Urothelium cell line (cell line): ENCODE measurements at regions not wholly inside any gene's neighbourhood (a gene's known extent, or its start where the extent isn't known, plus 50 kb on each side); places are given as distances from the start of the nearest gene placed in this dataset.
A peak's percentile ranks its signal among the peaks of the same experiment; 100 is the strongest.

Experiments used
- DNase-seq: peaks from one replicate; pipeline ENCODE4 v3.0.0; 2011; ENCODE audit warnings: low spot score, mixed read lengths
- FAIRE-seq: peaks from 2 replicates; lab custom pipeline; 2011; peaks lifted over from hg19 to GRCh38; lab: Jason Lieb, UNC

- DNase-seq, result peak; percentile 40
- no peak for FAIRE-seq
These were observed 83.0 kb upstream of the ATF3 start for GRCh38 chr1:212525479-212526110.

DNA sequence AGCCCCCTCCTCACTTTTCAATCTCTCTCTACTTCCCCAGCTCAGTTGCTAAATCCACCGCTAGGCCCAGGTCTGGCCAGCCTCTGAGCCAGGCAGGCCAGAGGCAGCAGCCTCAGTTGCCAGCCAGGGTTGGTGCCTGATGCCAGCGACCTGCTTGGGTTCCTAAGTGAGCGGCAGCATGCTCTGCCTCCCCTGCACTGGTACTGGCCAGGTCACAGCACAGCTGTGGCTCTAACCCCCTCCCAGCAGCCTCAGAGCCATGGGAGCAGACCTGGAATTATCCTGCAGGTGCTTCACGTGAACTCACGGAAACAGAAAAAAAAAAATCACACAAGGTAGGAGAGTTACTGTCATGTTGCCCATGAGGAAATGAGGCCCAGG lies 82.5 kb upstream of the ATF3 start:
- FAIRE-seq, result no peak
- DNase-seq, result no peak

GRCh38 chr1:212528501-212528900 lies 80.1 kb upstream of the ATF3 start:
- FAIRE-seq (no peak), DNase-seq (no peak)

- DNase-seq (no peak), FAIRE-seq (no peak)
These were observed 79.3 kb upstream of the ATF3 start for GRCh38 chr1:212529211-212529741.

- DNase-seq (no peak), FAIRE-seq (no peak)
These were observed 77.3 kb upstream of the ATF3 start for GRCh38 chr1:212531267-212531666.

DNA sequence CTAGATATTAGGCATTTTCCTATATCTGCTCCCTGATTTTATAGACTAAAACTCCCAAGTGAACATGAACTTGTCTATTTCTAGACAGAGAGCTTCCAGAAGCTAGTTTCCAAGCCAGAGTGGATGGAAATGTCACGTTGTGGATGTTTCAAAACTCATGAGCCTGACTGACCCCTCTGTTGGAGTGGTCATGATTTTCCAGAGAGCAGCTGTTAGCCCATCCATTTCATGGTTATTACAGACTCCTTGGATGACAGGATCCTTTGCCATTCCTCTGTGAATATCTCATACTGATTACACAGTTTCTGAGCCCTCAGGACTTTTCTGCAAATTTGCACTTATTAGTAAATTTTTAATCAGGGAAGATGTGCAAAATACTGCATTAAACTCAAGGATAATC lies 76.8 kb upstream of the ATF3 start:
- no peak for FAIRE-seq
- DNase-seq, result no peak

DNA sequence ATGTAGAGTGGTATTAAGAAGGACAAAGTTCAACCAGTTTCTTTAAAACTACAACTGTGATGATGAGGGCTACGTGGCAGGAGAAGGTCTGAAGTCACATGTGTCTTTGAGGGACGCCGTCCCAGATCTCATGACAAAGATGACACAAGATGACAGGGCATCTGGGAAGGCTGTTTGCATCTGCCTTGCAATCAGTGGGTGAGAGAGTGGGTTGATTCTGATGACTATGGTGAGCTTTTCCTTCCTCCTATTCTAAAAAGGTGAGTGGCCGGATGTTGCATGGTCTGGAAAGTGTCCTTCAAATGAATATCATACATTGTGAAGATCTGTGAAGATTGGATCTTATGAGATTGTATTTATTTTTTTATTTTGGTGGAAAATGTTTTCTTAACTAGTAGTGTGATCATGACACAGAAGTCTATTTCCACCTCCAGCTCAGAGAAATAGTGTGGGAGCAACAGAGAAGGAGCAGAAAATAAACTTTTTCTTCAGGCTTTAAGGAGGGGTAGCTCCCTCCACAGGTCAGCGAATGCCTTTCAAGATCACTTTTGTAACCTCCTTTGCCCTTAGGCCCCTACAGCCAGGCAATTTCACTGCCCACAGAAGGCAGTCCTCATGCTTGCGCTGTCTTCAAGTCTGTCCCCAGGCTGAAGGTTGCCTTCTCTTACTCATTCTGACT lies 76.0 kb upstream of the ATF3 start:
- DNase-seq, result no peak
- no peak for FAIRE-seq

DNA sequence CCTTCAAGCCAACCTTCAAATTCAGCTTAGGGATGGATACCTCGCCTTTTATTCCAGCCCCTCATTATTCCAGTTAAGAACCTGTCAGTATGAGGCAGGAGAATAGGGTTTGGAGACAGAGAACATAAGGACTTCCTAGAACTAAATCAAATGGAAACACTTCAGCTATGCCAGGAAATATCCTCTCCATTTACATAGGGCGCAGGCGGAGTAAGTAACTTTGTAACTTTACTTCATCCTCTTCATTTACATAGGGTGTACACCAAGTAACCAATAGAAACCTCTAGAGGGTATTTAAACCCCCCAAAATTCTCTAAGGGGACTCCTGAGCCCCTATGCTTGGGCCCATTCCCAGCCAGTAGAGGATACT lies 75.4 kb upstream of the ATF3 start:
- FAIRE-seq (no peak), DNase-seq (no peak)

GRCh38 chr1:212536586-212536985 lies 72.0 kb upstream of the ATF3 start:
- DNase-seq, result no peak
- no peak for FAIRE-seq

DNA sequence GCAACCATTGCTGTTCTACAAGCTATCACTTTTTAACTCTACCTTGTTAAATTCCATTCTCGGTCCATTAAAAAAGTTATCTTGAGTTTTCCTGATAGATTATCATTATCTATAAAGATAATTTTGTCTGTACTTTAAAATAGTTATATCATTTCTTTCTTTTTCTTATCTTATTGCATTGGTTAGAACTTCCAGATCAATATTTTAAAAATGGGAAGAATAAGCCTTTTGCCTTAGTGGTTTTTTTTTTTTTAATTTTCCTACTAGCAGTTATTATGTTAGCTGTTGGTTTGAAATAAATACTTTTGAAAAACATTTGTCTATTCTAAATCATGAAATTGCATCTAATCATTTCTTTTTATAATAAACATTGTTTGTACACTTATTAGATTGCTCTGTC lies 71.0 kb upstream of the ATF3 start:
- DNase-seq, result no peak
- FAIRE-seq, result no peak

DNA sequence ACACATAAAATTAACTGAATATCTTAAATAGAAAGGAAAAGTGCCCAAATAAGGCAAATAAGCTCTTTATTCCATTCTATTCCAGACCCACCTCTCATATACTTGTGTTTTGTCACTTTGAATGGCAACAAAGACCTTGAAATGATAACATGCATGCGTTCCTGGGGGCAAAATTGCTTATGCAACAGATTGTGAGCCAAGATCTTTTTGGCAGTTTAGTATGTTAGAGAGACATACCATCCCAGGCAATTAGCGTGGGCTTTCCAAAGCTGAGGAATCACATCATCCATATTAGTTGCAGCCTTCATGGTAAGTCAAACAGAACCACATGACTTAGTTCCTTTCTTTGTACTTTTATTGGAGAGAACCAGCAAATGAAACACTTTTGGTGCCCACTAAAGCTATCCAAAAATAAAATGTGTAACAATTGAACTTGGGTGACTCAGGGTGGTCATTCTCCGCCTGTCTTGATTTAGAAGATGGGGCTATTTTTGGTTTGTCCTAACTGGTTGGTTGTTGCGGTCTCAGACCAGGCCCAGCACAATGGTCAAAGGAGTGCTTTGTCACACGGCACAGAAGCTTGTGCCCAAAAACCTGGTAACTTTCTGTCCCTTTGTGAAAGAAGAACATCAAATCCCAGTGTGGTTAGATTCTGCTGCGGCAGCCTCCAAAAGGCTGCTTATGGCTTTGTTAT lies 68.7 kb upstream of the ATF3 start:
- FAIRE-seq, result no peak
- DNase-seq, result no peak

DNA sequence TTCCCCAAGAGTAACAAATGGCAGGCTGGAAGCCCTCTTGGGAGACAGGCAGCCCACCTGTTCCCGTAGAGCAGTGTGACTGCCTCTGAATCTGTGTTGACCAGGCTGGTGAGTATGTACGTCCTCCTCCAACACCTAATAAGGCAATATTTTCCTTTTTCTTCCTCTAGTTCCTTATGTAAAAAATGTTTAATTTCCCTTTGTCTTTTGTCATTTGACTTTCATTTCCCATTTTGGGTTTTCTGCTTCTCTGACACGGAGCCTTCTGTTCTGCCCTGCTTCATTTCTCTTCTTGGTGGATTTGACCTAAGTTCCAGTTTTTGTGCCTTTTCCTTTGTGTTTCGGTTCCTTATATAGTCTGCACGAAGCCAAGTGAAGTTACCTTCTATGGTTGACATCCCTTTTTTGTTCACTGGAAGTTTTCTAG lies 65.8 kb upstream of the ATF3 start:
- FAIRE-seq (no peak), DNase-seq (no peak)

DNA sequence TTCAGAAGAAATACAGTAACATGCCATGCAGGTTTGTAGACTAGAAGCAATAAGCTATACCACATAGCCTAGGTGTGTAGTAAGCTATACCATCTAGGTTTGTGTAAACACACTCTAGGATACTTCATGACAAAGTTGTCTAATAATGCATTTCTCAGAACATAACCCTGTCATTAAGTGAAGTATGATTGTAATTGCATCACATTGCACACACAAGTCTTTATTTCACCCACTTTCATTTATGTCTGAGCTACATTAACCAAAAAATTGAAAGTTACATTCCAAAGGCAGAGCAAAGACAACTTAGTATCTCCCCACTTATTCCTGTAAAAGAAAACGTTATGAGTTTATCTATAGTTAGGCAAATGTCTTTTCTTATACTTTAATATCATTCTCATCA lies 64.5 kb upstream of the ATF3 start:
- no peak for DNase-seq
- no peak for FAIRE-seq

DNA sequence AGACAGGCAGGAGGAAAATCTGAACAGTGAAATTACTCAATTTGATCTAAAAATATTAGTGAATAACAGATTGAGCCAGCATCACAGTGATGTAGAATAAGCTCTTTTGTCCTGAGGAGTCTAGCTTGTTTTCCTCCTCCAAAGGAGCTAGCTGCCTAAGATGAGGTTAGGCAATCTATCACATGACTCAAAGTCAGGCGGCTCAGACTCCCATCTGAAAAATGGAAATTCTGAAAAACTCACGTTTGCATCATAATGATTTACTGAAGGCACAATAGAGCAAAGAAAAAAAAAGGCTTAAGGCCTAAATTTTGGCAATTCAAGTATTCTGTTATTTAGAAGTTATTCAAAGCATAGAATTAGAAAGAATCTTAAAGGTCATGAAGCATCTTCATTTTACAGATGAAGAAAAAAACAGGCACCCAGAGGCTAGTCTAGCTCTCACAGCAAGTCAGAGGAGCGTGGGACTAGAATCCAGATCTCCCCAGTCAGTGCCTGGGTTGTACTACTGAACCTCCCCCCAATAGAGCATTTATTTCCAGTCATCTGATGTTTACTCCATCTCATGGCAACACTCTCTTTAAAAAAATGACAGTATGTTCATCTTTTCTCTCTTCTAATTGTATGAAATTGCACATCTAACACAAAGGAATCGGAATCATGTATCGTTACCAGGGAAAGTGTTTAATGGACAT lies 62.5 kb upstream of the ATF3 start:
- DNase-seq, result no peak
- FAIRE-seq, result no peak

DNA sequence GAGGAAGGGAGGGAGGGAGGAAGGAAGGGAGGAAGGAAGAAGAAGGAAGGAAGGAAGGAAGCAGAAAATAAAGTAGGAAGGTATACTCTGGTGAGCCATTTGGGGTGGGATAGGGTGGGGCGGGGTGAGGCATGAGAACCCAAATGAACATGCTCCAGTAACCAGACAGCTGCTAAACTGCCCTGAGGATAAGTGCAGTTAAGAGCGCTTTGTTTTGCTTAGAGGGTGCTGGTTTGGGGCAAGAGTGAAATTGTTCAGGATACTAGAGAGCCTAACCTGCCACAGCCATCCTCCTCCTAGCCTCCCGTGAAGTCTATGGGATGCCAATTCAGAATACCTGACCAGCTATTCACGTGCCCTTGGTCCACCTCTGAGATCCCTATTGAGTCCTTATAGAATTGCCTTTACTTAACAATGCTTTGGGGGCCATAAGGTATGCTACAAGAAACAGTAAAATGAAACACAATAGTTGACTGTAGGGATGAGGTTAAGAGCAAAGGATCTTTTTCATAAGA lies 59.0 kb upstream of the ATF3 start:
- DNase-seq (no peak), FAIRE-seq (no peak)

- no peak for FAIRE-seq
These were observed 56.6 kb upstream of the ATF3 start for GRCh38 chr1:212551929-212552328.

GRCh38 chr1:212553676-212554075 lies 54.9 kb upstream of the ATF3 start:
- FAIRE-seq, result no peak
- no peak for DNase-seq

More at GRCh38 chr1:212551929-212552328, 56.6 kb upstream of the ATF3 start:
- DNase-seq, result no peak

DNA sequence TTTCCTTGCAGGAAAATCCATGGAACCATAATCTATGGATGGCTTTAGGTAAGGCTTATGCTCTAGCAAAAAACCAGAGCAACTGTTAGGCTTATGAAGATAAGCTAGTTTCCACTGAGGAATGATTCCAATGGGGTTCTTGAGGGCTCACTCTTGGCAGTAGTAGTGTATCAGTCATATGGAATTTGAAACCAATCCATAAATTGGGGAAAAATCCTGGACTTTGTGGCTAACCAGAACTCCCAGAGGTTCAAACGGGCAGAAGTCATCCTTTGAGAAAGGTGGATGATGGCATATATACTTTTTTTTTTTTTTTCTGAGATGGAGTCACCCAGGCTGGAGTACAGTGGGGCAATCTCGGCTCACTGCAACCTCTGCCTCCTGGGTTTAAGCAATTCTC lies 54.2 kb upstream of the ATF3 start:
- DNase-seq (no peak), FAIRE-seq (no peak)

- no peak for DNase-seq
- no peak for FAIRE-seq
These were observed 53.1 kb upstream of the ATF3 start for GRCh38 chr1:212555426-212555825.

GRCh38 chr1:212556822-212557549 lies 51.6 kb upstream of the ATF3 start:
- DNase-seq, result no peak
- peak; percentile 46 for FAIRE-seq
